Ectodermal cell (in vitro differentiated cells): ENCODE measurements at regions not wholly inside any gene's neighbourhood (a gene's known extent, or its start where the extent isn't known, plus 50 kb on each side); places are given as distances from the start of the nearest gene placed in this dataset.

Experiments used
- H3K27ac ChIP-seq: 2 replicates; pipeline ENCODE4 v1.7.0; 2013; ENCODE audit warnings: mild to moderate bottlenecking, low read depth, low read length; ENCODE audit not compliant: insufficient read depth, poor library complexity, severe bottlenecking
- H3K27me3 ChIP-seq: 2 replicates; pipeline ENCODE4 v1.7.0; 2013; ENCODE audit warnings: mild to moderate bottlenecking, low read length; ENCODE audit not compliant: insufficient read depth, control insufficient read depth, poor library complexity, severe bottlenecking
- H3K36me3 ChIP-seq: one replicate; pipeline ENCODE4 v1.7.0; 2013; ENCODE audit warnings: low read length; ENCODE audit not compliant: control insufficient read depth, insufficient read depth
- H3K4me1 ChIP-seq: one replicate; pipeline ENCODE4 v1.7.0; 2013; ENCODE audit warnings: low read length; ENCODE audit not compliant: control insufficient read depth, insufficient read depth
- H3K4me3 ChIP-seq: 2 replicates; pipeline ENCODE4 v1.7.0; 2013; ENCODE audit warnings: low read depth, low read length, control low read depth; ENCODE audit not compliant: insufficient read depth
- H3K9me3 ChIP-seq: 2 replicates; pipeline ENCODE4 v1.7.0; 2013; ENCODE audit warnings: mild to moderate bottlenecking, low read length, moderate library complexity; ENCODE audit not compliant: control insufficient read depth
- WGBS, 2 experiments: methylation state at CpG; one replicate each; pipeline ENCODE4 v1.1.7; 2013; ENCODE audit warnings: missing lambda C conversion rate in 2 of 2; 5-methylcytosine and 5-hydroxymethylcytosine counted together

- Histone ChIP-seq H3K27me3 (no peaks in the 10 kb centered on the region), H3K4me3 (no peak overlapping the region), H3K36me3 (no peaks in the 10 kb centered on the region), H3K27ac (no peak overlapping the region), H3K9me3 (no peaks in the 10 kb centered on the region), H3K4me1 (no peaks in the 10 kb centered on the region)
- WGBS, 2 experiments: 92 to 95% methylated on average over 3 of the region's 3 CpGs
Measured at GRCh38 chr3:74344865-74345440, 269.5 kb downstream of the CNTN3 start.

DNA sequence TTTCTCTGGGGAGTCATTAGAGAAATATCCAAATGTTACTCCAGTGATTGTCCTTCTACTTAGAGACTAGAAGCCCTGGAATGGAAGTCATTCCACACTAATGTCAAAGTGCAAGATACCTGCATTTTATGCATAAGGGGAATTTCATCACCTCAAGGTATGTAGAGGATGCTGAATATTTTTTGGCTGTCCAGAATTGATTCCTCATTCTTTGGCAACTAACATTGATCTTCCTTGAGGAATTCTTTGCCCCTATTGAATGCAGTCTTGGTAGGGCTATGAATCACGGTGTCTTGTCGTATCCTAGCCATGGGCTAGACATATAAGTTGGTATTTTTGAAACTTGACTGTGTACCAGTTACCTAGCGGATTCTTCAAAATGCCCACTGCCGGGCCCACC, 271.1 kb downstream of the CNTN3 start:
- Histone ChIP-seq H3K27ac (no peak overlapping the region), H3K4me3 (no peak overlapping the region), H3K36me3 (no peaks in the 10 kb centered on the region), H3K27me3 (no peaks in the 10 kb centered on the region), H3K9me3 (no peaks in the 10 kb centered on the region), H3K4me1 (no peaks in the 10 kb centered on the region)
- 80 to 83% methylated on average over 4 of the region's 4 CpGs for WGBS, 2 experiments

- Histone ChIP-seq H3K4me1 (no peaks in the 10 kb centered on the region), H3K4me3 (no peak overlapping the region), H3K36me3 (no peaks in the 10 kb centered on the region), H3K27me3 (no peaks in the 10 kb centered on the region), H3K9me3 (no peaks in the 10 kb centered on the region), H3K27ac (no peak overlapping the region)
- WGBS, 2 experiments: 91 to 100% methylated on average over 1 of the region's 1 CpG
Measured at GRCh38 chr3:74338998-74339397, 275.5 kb downstream of the CNTN3 start.

- no peak overlapping the region for H3K4me3 ChIP-seq
- 93 to 95% methylated on average over 1 to 2 of the region's 2 CpGs for WGBS, 2 experiments
- no peaks in the 10 kb centered on the region for H3K36me3 ChIP-seq
- no peaks in the 10 kb centered on the region for H3K9me3 ChIP-seq
- H3K27ac ChIP-seq: no peak overlapping the region
- no peaks in the 10 kb centered on the region for H3K27me3 ChIP-seq
- H3K4me1 ChIP-seq: no peaks in the 10 kb centered on the region
Measured at GRCh38 chr3:74332165-74332564, 282.3 kb downstream of the CNTN3 start.

GRCh38 chr3:74331711-74332110, 282.7 kb downstream of the CNTN3 start:
- H3K4me1 ChIP-seq: no peaks in the 10 kb centered on the region
- 90 to 92% methylated on average over 2 of the region's 2 CpGs for WGBS, 2 experiments

DNA sequence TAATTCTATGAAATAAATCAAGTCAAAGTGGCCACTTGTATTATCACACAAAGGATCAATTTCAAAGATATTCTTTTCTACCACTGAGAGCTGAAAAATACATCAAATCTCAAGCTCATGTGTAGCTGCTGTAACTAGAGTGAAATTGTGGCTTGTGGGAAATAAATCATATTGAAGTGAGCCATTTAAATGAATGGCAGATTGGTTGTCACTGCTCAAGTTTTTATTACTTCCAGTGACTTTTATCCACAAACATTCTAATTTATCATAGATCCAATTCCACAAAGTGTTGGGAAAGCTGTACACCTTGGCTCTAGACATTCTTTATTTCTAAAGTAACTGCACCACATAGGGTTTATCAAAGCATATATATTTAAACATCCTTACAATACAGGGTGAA, 285.4 kb downstream of the CNTN3 start:
- H3K4me3 ChIP-seq: no peak overlapping the region
- no peaks in the 10 kb centered on the region for H3K9me3 ChIP-seq
- H3K27me3 ChIP-seq: no peaks in the 10 kb centered on the region
- H3K36me3 ChIP-seq: no peaks in the 10 kb centered on the region
- no peaks in the 10 kb centered on the region for H3K4me1 ChIP-seq
- H3K27ac ChIP-seq: no peak overlapping the region

More at GRCh38 chr3:74331711-74332110, 282.7 kb downstream of the CNTN3 start:
- no peak overlapping the region for H3K27ac ChIP-seq
- no peaks in the 10 kb centered on the region for H3K36me3 ChIP-seq
- no peaks in the 10 kb centered on the region for H3K9me3 ChIP-seq
- no peak overlapping the region for H3K4me3 ChIP-seq
- no peaks in the 10 kb centered on the region for H3K27me3 ChIP-seq

DNA sequence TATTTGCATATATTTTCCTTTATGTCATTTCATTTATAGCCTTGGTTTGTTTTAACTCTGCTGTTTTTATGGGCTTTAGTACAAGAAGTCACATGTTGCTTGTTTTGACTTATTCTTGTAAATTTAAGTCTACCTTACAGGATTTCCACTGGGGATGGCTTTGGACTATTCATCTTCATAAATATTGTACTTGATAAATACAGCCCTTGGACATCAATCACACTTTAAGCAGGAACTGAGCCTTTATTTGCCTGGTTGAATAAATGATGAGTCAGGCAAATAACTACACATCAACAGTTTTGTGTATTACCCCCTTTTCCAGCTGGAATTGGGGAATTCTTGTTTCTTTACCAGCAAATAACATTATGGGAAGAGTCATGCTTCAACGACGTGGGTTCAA, 286.0 kb downstream of the CNTN3 start:
- no peaks in the 10 kb centered on the region for H3K4me1 ChIP-seq
- WGBS, 2 experiments: 92 to 100% methylated on average over 2 of the region's 2 CpGs
- no peaks in the 10 kb centered on the region for H3K36me3 ChIP-seq
- H3K27ac ChIP-seq: no peak overlapping the region
- H3K27me3 ChIP-seq: no peaks in the 10 kb centered on the region
- H3K9me3 ChIP-seq: no peaks in the 10 kb centered on the region
- no peak overlapping the region for H3K4me3 ChIP-seq

DNA sequence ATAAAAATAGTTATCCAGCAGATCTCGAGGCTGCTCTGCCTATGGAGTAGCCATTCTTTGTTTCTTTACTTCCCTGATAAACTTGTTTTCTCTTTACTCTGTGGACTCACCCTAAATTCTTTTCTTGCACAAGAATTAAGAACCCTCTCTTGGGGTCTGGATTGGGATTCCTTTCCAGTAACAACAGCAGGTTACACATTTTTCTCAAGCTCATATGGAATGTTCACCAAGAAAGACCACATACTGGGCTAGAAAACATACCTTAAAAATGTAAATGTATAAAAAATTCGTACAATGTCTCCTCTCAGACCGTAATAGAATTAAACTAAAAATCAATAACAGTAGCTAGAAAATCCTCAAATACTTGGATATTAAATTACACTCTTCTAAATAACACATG, 299.2 kb downstream of the CNTN3 start:
- no peaks in the 10 kb centered on the region for H3K4me1 ChIP-seq
- H3K9me3 ChIP-seq: peaks cover 2% of the 10 kb centered on the region
- H3K4me3 ChIP-seq: no peak overlapping the region
- H3K27ac ChIP-seq: no peak overlapping the region
- H3K36me3 ChIP-seq: no peaks in the 10 kb centered on the region
- H3K27me3 ChIP-seq: no peaks in the 10 kb centered on the region
- 92 to 95% methylated on average over 1 to 3 of the region's 3 CpGs for WGBS, 2 experiments

- no peaks in the 10 kb centered on the region for H3K27me3 ChIP-seq
- H3K4me3 ChIP-seq: no peak overlapping the region
- H3K27ac ChIP-seq: no peak overlapping the region
- H3K9me3 ChIP-seq: peaks cover 2% of the 10 kb centered on the region
- no peaks in the 10 kb centered on the region for H3K36me3 ChIP-seq
- no peaks in the 10 kb centered on the region for H3K4me1 ChIP-seq
- WGBS, 2 experiments: 80 to 87% methylated on average over 2 of the region's 2 CpGs
Measured at GRCh38 chr3:74314696-74315095, 299.8 kb downstream of the CNTN3 start.

DNA sequence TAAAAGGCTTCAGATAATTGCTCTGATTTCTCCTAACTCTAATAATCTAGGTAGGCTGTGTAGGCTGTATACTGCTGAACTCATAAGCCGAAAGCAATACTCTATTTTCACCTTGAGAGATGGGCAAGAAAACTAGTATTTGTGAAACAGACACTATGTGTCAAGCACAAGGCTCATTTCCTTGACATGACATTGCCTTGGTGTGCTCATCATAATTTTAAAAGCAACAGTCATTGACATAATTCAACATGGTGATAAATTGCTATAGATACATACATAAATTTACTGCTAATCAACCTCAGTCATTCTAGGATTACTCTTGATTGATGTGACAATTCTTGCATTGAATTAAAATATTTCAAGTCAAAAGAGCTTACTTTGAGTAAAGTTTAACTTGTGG, 304.7 kb downstream of the CNTN3 start:
- Histone ChIP-seq H3K27ac (no peak overlapping the region), H3K9me3 (peaks cover 2% of the 10 kb centered on the region), H3K27me3 (no peaks in the 10 kb centered on the region), H3K4me1 (no peaks in the 10 kb centered on the region), H3K4me3 (no peak overlapping the region), H3K36me3 (no peaks in the 10 kb centered on the region)
- WGBS, 2 experiments: 86 to 90% methylated on average over 1 of the region's 1 CpG

DNA sequence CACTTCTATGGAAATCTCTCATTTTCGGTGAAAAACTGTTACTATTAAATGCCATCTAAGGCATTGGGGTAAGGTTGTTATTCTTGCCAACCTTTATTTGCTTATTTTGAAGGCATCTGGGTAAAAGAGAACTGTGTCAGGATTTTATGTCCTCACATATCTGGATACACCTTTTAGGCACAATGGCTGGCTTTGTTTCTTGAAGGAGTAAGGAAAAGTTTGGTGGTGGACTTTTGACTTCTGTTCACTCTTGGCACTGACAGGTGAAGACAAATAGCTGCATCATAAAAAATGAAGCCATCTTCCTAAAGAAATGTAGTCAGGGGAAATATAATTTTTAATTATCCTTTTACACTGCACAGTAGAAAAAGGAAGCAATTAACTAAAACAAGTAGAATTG, 310.0 kb downstream of the CNTN3 start:
- Histone ChIP-seq H3K9me3 (no peaks in the 10 kb centered on the region), H3K27ac (no peak overlapping the region), H3K36me3 (no peaks in the 10 kb centered on the region), H3K4me1 (no peaks in the 10 kb centered on the region), H3K4me3 (no peak overlapping the region), H3K27me3 (no peaks in the 10 kb centered on the region)
- WGBS, 2 experiments: 83 to 90% methylated on average over 1 of the region's 1 CpG
